ENCODE measurements at regions not wholly inside any gene's neighbourhood (a gene's known extent, or its start where the extent isn't known, plus 50 kb on each side); places are given as distances from the start of the nearest gene placed in this dataset.

- TF ChIP-seq ATF7 (IDR thresholded peaks at IDR 0.05; ENCODE audit: low read depth) = no peak
- TF ChIP-seq SUZ12 (IDR thresholded peaks at IDR 0.05; ENCODE audit: unreplicated experiment) = no peak
- no peak for TF ChIP-seq MLLT1 (IDR thresholded peaks at IDR 0.05)
- TF ChIP-seq, protein P1, sequence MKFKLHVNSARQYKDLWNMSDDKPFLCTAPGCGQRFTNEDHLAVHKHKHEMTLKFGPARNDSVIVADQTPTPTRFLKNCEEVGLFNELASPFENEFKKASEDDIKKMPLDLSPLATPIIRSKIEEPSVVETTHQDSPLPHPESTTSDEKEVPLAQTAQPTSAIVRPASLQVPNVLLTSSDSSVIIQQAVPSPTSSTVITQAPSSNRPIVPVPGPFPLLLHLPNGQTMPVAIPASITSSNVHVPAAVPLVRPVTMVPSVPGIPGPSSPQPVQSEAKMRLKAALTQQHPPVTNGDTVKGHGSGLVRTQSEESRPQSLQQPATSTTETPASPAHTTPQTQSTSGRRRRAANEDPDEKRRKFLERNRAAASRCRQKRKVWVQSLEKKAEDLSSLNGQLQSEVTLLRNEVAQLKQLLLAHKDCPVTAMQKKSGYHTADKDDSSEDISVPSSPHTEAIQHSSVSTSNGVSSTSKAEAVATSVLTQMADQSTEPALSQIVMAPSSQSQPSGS (IDR thresholded peaks at IDR 0.05; ENCODE audit: low read length) = peak; percentile 41; the same call in 1 of the 2 replicates
- peak; percentile 78 for TF ChIP-seq JUNB (IDR thresholded peaks at IDR 0.05)
- Histone ChIP-seq H2AFZ (ENCODE audit: control insufficient read depth, low read depth, low read length) (no peak overlapping the region), H4K20me1 (ENCODE audit: control insufficient read depth, insufficient read depth) (no peaks in the 10 kb centered on the region), H3K27ac (ENCODE audit: control insufficient read depth, insufficient read depth) (no peak overlapping the region), H3K9ac (ENCODE audit: control insufficient read depth, insufficient read depth, low read length) (no peak overlapping the region), H3K4me2 (ENCODE audit: control insufficient read depth, insufficient read depth) (no peak overlapping the region), H3K36me3 (ENCODE audit: control insufficient read depth in 2 of 2, insufficient read depth in 2 of 2, low read length in 1 of 2) (no peaks in the 10 kb centered on the region), H3K4me3 (no peak overlapping the region), H3K79me2 (ENCODE audit: control insufficient read depth, insufficient read depth, low read length) (no peaks in the 10 kb centered on the region), H3K4me1 (ENCODE audit: control insufficient read depth, insufficient read depth, low read length) (no peaks in the 10 kb centered on the region), H3K27me3 (replicated peaks in 1 of 2; ENCODE audit: control insufficient read depth in 2 of 2, insufficient read depth in 2 of 2, low read length in 1 of 2) (no peaks in the 10 kb centered on the region), H3K9me3 (replicated peaks; ENCODE audit: control insufficient read depth, insufficient read depth, low read length) (no peaks in the 10 kb centered on the region)
- WGBS (ENCODE audit: insufficient coverage, insufficient replicate concordance, low lambda C conversion rate, missing lambda C conversion rate) = 1% methylated on average over 4 of the region's 4 CpGs
- CTCF ChIA-PET = no interaction called here
- RAD21 ChIA-PET (ENCODE audit: unreplicated experiment) = no interaction called here
- in situ Hi-C loops (cut with MboI) = no loop called here
- no peak for FAIRE-seq
- no peak; the same call in 2 of the 3 replicates for ATAC-seq
- DNase-seq (ENCODE audit: low read depth, low spot score) = no peak
- no TSS peak for BruUV-seq (replicated peaks)
- intact Hi-C loops (cut with micrococcal nuclease; ENCODE audit: unreplicated experiment) = no loop called here
- POLR2A ChIA-PET = no interaction called here
- SMC1A ChIA-PET (ENCODE audit: uncharacterized antibody, unreplicated experiment) = no interaction called here
Observed at GRCh38 chr11:114912826-114913225, 234.5 kb downstream of the NXPE2 start.

Measured in GM12878 (cell line).